Retinal pigment epithelial cell (primary cell): ENCODE measurements at regions not wholly inside any gene's neighbourhood (a gene's known extent, or its start where the extent isn't known, plus 50 kb on each side); places are given as distances from the start of the nearest gene placed in this dataset.

ENCODE experiments used
- DNase-seq: peaks from one replicate; pipeline ENCODE4 v3.0.0-alpha.2; 2010; ENCODE audit warnings: low read depth
- H3K4me3 ChIP-seq: 2 replicates; pipeline ENCODE4 v1.5.1; 2011; ENCODE audit warnings: mild to moderate bottlenecking, low read length, control low read depth, moderate library complexity
- CTCF ChIP-seq: conservative IDR thresholded peaks from 2 replicates; pipeline ENCODE4 v1.5.1; 2011; ENCODE audit warnings: low read depth, low read length, control low read depth, inconsistent platforms

- no peak for TF ChIP-seq CTCF
- no peak for DNase-seq
- H3K4me3 ChIP-seq, result no peak overlapping the region
These were observed 73.6 kb downstream of the BOD1L2 start for GRCh38 chr18:57220480-57220879.

GRCh38 chr18:57220930-57221483 is 74.1 kb downstream of the BOD1L2 start:
- no peak overlapping the region for H3K4me3 ChIP-seq
- TF ChIP-seq CTCF, result no peak
- no peak for DNase-seq

GRCh38 chr18:57223144-57223870 is 76.4 kb downstream of the BOD1L2 start:
- no peak for TF ChIP-seq CTCF
- H3K4me3 ChIP-seq, result no peak overlapping the region
- DNase-seq, result no peak

- DNase-seq, result no peak
- H3K4me3 ChIP-seq, result no peak overlapping the region
- TF ChIP-seq CTCF, result no peak
These were observed 84.1 kb downstream of the BOD1L2 start for GRCh38 chr18:57230861-57231585.

GRCh38 chr18:57231864-57232263 is 85.0 kb downstream of the BOD1L2 start:
- no peak overlapping the region for H3K4me3 ChIP-seq
- no peak for DNase-seq
- no peak for TF ChIP-seq CTCF

GRCh38 chr18:57234346-57234745 is 87.5 kb downstream of the BOD1L2 start:
- H3K4me3 ChIP-seq, result no peak overlapping the region
- DNase-seq, result no peak
- TF ChIP-seq CTCF, result no peak
